HCT116 (cell line): ENCODE measurements at regions not wholly inside any gene's neighbourhood (a gene's known extent, or its start where the extent isn't known, plus 50 kb on each side); places are given as distances from the start of the nearest gene placed in this dataset.

Experiments used
- ATAC-seq: fragments of 200-7000 bp; cut with Tn5 transposase; 2 replicates; pipeline ENCODE4 v1.9.1; 2020; ENCODE audit warnings: mild to moderate bottlenecking, moderate library complexity
- BruUV-seq: library from RNA; stranded (reverse); fragments of 400-500 nt; replicated peaks from 2 replicates; lab custom pipeline; 2021; lab: Mats Ljungman, UMichigan
- CTCF ChIA-PET: fragments of 300-600 bp; sonication (Branson Sonifier 250); formaldehyde crosslinking; loops from one replicate; lab custom pipeline; 2021; ENCODE audit warnings: antibody characterized with exemption; lab: Charles Lee
- POLR2A ChIA-PET: fragments of 300-600, 350-600 bp; sonication (Branson Sonifier 250); formaldehyde crosslinking; loops from one replicate; lab custom pipeline; 2021; ENCODE audit warnings: antibody characterized with exemption; lab: Charles Lee
- RAD21 ChIA-PET, 2 experiments: fragments of 300-600 bp; sonication (Branson Sonifier 250); formaldehyde crosslinking; loops; one replicate each; lab custom pipeline; 2023; ENCODE audit warnings: low total read pairs in 2 of 2; ENCODE audit not compliant: uncharacterized antibody in 2 of 2, unreplicated experiment in 2 of 2, low non-redundant PET in 1 of 2; lab: Charles Lee
- DNase-seq: peaks from one replicate; pipeline ENCODE4 v3.0.0-alpha.2; 2010; ENCODE audit warnings: low read depth, low spot score
- H2AFZ ChIP-seq: fragments of 200-600 bp; shearing (Covaris generic), sonication (generic); 2 replicates; pipeline ENCODE4 v1.6.1; 2017; ENCODE audit warnings: low read depth, mixed run types, mixed read lengths, antibody characterized with exemption, low read length; ENCODE audit not compliant: poor library complexity, severe bottlenecking
- H3K27ac ChIP-seq: 2 replicates; pipeline ENCODE4 v1.5.1; 2012; ENCODE audit warnings: low read depth, low read length
- H3K27me3 ChIP-seq: fragments of 200-600 bp; sonication (generic); 2 replicates; pipeline ENCODE4 v1.6.1; 2016; ENCODE audit warnings: mixed run types, low read length, mixed read lengths; ENCODE audit not compliant: insufficient read depth
- H3K36me3 ChIP-seq, 2 experiments: fragments of 200-500 bp in 1 of 2; fragments of 200-600 bp in 1 of 2; sonication (Bioruptor generic) in 1 of 2; sonication (generic) in 1 of 2; 2 replicates each; pipeline versions ENCODE4 v1.5.1 to v1.6.1; 2014 to 2016; ENCODE audit warnings: low read length in 2 of 2, inconsistent platforms in 1 of 2, mixed read lengths in 1 of 2, mixed run types in 1 of 2; ENCODE audit not compliant: insufficient read depth in 2 of 2, control insufficient read depth in 1 of 2
- H3K4me1 ChIP-seq, 2 experiments: fragments of 200-600 bp in 1 of 2; sonication (generic) in 1 of 2; 2 replicates each; pipeline versions ENCODE4 v1.5.1 to v1.6.1; 2012 to 2017; ENCODE audit warnings: low read length in 2 of 2, inconsistent platforms in 1 of 2, mild to moderate bottlenecking in 1 of 2, mixed read lengths in 1 of 2, mixed run types in 1 of 2, moderate library complexity in 1 of 2; ENCODE audit not compliant: insufficient read depth in 2 of 2, control insufficient read depth in 1 of 2
- H3K4me2 ChIP-seq: fragments of 200-600 bp; sonication (generic); 2 replicates; pipeline ENCODE4 v1.6.1; 2017; ENCODE audit warnings: mixed run types, low read length, mixed read lengths
- H3K4me3 ChIP-seq, 2 experiments: fragments of 200-600 bp in 1 of 2; sonication (generic) in 1 of 2; replicated peaks in 1 of 2; 2 replicates each; pipeline ENCODE4 v1.5.1; 2011 to 2016; ENCODE audit warnings: low read length in 2 of 2, control low read depth in 1 of 2, low read depth in 1 of 2, mild to moderate bottlenecking in 1 of 2, mixed read lengths in 1 of 2, mixed run types in 1 of 2
- H3K79me2 ChIP-seq: fragments of 200-600 bp; sonication (generic); 2 replicates; pipeline ENCODE4 v1.6.1; 2017; ENCODE audit warnings: mild to moderate bottlenecking, mixed run types, low read length, moderate library complexity, mixed read lengths; ENCODE audit not compliant: insufficient read depth
- H3K9ac ChIP-seq: fragments of 200-600 bp; sonication (generic); 2 replicates; pipeline ENCODE4 v1.6.1; 2016; ENCODE audit warnings: low read length, mixed read lengths
- H3K9me2 ChIP-seq: fragments of 200-600 bp; sonication (generic), shearing (Covaris generic); 2 replicates; pipeline ENCODE4 v1.6.1; 2017; ENCODE audit warnings: mixed run types, mild to moderate bottlenecking, moderate library complexity; ENCODE audit not compliant: insufficient read depth
- H3K9me3 ChIP-seq, 2 experiments: fragments of 200-500 bp in 1 of 2; fragments of 200-600 bp in 1 of 2; sonication (Bioruptor generic) in 1 of 2; sonication (generic) in 1 of 2; 2 replicates each; pipeline ENCODE4 v1.6.1; 2014 to 2017; ENCODE audit warnings: low read length in 2 of 2, mixed read lengths in 2 of 2, inconsistent platforms in 1 of 2, low read depth in 1 of 2, mild to moderate bottlenecking in 1 of 2, mixed run types in 1 of 2, moderate library complexity in 1 of 2; ENCODE audit not compliant: control insufficient read depth in 1 of 2, insufficient read depth in 1 of 2
- H4K20me1 ChIP-seq: fragments of 200-600 bp; sonication (generic), shearing (Covaris generic); 2 replicates; pipeline ENCODE4 v1.6.1; 2017; ENCODE audit warnings: mixed run types, mild to moderate bottlenecking, moderate library complexity; ENCODE audit not compliant: insufficient read depth
- ATF3 ChIP-seq: IDR thresholded peaks from 2 replicates; pipeline ENCODE4 v1.6.1; 2012
- CEBPB ChIP-seq: IDR thresholded peaks from 2 replicates; pipeline ENCODE4 v1.6.1; 2012; ENCODE audit warnings: low read depth
- CTCF ChIP-seq, 3 experiments: fragments of 200-600 bp in 1 of 3; sonication (generic) in 1 of 3; IDR thresholded peaks in 2 of 3; conservative IDR thresholded peaks in 1 of 3; 2 replicates each; pipeline ENCODE4 v1.5.1; 2012 to 2017; ENCODE audit warnings: low read depth in 2 of 3, low read length in 2 of 3, antibody characterized with exemption in 1 of 3, borderline replicate concordance in 1 of 3, control low read depth in 1 of 3, mild to moderate bottlenecking in 1 of 3, mixed read lengths in 1 of 3, mixed run types in 1 of 3, moderate library complexity in 1 of 3; ENCODE audit not compliant: insufficient read depth in 1 of 3
- EGR1 ChIP-seq: IDR thresholded peaks from 2 replicates; pipeline ENCODE4 v1.6.1; 2012; ENCODE audit warnings: low read depth
- EZH2phosphoT487 ChIP-seq: fragments of 200-600 bp; IDR thresholded peaks from 2 replicates; pipeline ENCODE4 v1.6.1; 2018; ENCODE audit warnings: antibody characterized with exemption, borderline replicate concordance
- FOSL1 ChIP-seq: IDR thresholded peaks from 2 replicates; pipeline ENCODE4 v1.6.1; 2012; ENCODE audit warnings: low read depth
- JUND ChIP-seq: IDR thresholded peaks from 2 replicates; pipeline ENCODE4 v1.6.1; 2012
- POLR2A ChIP-seq: IDR thresholded peaks from 2 replicates; pipeline ENCODE4 v1.7.0; 2011; ENCODE audit warnings: borderline replicate concordance; ENCODE audit not compliant: insufficient read depth, insufficient read length; ENCODE audit errors: extremely low read depth
- RAD21 ChIP-seq: IDR thresholded peaks from 2 replicates; pipeline ENCODE4 v1.6.1; 2012; ENCODE audit warnings: low read depth, mild to moderate bottlenecking
- SP1 ChIP-seq: IDR thresholded peaks from 2 replicates; pipeline ENCODE4 v1.6.1; 2012; ENCODE audit warnings: low read depth
- SRF ChIP-seq: IDR thresholded peaks from 2 replicates; pipeline ENCODE4 v1.6.1; 2012; ENCODE audit warnings: low read depth
- intact Hi-C: fragments of 100-400 bp; cut with micrococcal nuclease; formaldehyde crosslinking; loops from 2 replicates; pipeline ENCODE4 v1.10.0; 2022
- TF ChIP-seq, protein P1 (sequence below): IDR thresholded peaks from 2 replicates; pipeline ENCODE4 v1.6.1; 2011; ENCODE audit warnings: mild to moderate bottlenecking, low read length, moderate library complexity; ENCODE audit not compliant: insufficient replicate concordance; ENCODE audit errors: extremely low read depth
- TF ChIP-seq, protein P2 (sequence below): IDR thresholded peaks from 2 replicates; pipeline ENCODE4 v1.6.1; 2012; ENCODE audit warnings: low read depth

DNA sequence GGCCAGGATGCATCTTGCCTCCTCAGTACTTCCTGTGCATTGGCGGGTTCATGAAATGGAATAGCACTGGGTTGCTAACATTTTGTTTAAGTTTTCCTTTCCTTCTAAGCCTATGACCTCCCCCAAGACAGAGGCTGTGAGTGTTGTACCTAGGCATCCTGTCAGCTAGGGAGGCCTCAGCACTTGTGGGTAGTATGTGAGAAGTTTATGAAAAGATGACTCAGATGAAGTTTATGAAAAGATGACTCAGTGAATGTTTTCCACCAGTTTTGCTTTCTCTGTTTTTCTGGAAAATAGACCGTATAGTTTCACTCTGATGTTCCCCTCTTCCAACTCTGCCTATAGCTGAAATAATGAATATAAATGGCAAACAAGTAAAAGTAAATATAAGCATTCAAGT is 412.9 kb downstream of the TMEM182 start:
- BruUV-seq: no TSS peak
- CTCF ChIA-PET: no interaction called here
- intact Hi-C loops: no loop called here

More for the DNA sequence above, 412.9 kb downstream of the TMEM182 start:
- ChIA-PET RAD21 (no interaction called here), POLR2A (no interaction called here)
- no peak overlapping the region for H3K27ac ChIP-seq
- ATAC-seq (no peak), DNase-seq (no peak)
- no peaks in the 10 kb centered on the region for H3K36me3 ChIP-seq
- TF ChIP-seq, protein P1, sequence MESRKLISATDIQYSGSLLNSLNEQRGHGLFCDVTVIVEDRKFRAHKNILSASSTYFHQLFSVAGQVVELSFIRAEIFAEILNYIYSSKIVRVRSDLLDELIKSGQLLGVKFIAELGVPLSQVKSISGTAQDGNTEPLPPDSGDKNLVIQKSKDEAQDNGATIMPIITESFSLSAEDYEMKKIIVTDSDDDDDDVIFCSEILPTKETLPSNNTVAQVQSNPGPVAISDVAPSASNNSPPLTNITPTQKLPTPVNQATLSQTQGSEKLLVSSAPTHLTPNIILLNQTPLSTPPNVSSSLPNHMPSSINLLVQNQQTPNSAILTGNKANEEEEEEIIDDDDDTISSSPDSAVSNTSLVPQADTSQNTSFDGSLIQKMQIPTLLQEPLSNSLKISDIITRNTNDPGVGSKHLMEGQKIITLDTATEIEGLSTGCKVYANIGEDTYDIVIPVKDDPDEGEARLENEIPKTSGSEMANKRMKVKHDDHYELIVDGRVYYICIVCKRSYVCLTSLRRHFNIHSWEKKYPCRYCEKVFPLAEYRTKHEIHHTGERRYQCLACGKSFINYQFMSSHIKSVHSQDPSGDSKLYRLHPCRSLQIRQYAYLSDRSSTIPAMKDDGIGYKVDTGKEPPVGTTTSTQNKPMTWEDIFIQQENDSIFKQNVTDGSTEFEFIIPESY: no peak
- TF ChIP-seq, protein P2, sequence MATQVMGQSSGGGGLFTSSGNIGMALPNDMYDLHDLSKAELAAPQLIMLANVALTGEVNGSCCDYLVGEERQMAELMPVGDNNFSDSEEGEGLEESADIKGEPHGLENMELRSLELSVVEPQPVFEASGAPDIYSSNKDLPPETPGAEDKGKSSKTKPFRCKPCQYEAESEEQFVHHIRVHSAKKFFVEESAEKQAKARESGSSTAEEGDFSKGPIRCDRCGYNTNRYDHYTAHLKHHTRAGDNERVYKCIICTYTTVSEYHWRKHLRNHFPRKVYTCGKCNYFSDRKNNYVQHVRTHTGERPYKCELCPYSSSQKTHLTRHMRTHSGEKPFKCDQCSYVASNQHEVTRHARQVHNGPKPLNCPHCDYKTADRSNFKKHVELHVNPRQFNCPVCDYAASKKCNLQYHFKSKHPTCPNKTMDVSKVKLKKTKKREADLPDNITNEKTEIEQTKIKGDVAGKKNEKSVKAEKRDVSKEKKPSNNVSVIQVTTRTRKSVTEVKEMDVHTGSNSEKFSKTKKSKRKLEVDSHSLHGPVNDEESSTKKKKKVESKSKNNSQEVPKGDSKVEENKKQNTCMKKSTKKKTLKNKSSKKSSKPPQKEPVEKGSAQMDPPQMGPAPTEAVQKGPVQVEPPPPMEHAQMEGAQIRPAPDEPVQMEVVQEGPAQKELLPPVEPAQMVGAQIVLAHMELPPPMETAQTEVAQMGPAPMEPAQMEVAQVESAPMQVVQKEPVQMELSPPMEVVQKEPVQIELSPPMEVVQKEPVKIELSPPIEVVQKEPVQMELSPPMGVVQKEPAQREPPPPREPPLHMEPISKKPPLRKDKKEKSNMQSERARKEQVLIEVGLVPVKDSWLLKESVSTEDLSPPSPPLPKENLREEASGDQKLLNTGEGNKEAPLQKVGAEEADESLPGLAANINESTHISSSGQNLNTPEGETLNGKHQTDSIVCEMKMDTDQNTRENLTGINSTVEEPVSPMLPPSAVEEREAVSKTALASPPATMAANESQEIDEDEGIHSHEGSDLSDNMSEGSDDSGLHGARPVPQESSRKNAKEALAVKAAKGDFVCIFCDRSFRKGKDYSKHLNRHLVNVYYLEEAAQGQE: no peak
- TF ChIP-seq POLR2A (no peak), SP1 (no peak), FOSL1 (no peak), CEBPB (no peak), ATF3 (no peak), RAD21 (no peak), EGR1 (no peak), EZH2phosphoT487 (no peak), JUND (no peak), CTCF (IDR thresholded peaks at IDR 0.05 in 2 of 3, conservative IDR thresholded peaks at IDR 0.05 in 1 of 3; ENCODE audit: borderline replicate concordance in 1 of 3, insufficient read depth in 1 of 3, low read depth in 2 of 3, low read length in 2 of 3) (no peak), SRF (no peak)
- H3K9me3 ChIP-seq: no peaks in the 10 kb centered on the region; a peak in 2 of 4 replicates
- H3K27me3 ChIP-seq: no peaks in the 10 kb centered on the region
- H3K4me1 ChIP-seq: no peaks in the 10 kb centered on the region
- no peak overlapping the region for H3K4me3 ChIP-seq
- H3K79me2 ChIP-seq: no peaks in the 10 kb centered on the region
- H3K9me2 ChIP-seq: no peaks in the 10 kb centered on the region
- no peak overlapping the region for H3K9ac ChIP-seq
- no peak overlapping the region for H3K4me2 ChIP-seq
- no peak overlapping the region for H2AFZ ChIP-seq
- H4K20me1 ChIP-seq: no peaks in the 10 kb centered on the region
